ENCODE measurements at regions not wholly inside any gene's neighbourhood (a gene's known extent, or its start where the extent isn't known, plus 50 kb on each side); places are given as distances from the start of the nearest gene placed in this dataset.

- TF ChIP-seq CTCF (conservative IDR thresholded peaks at IDR 0.05; ENCODE audit: low read depth in 2 of 2): no peak
- TF ChIP-seq POLR2AphosphoS5 (IDR thresholded peaks at IDR 0.05; ENCODE audit: low read depth): no peak
- TF ChIP-seq EZH2phosphoT487 (IDR thresholded peaks at IDR 0.05; ENCODE audit: unreplicated experiment): no peak
Observed at GRCh38 chr4:10239982-10240654, 123.5 kb upstream of the WDR1 start.

Data from GM23338 (cell line).